Gastrocnemius medialis (tissue), 4 donors: ENCODE measurements at regions not wholly inside any gene's neighbourhood (a gene's known extent, or its start where the extent isn't known, plus 50 kb on each side); places are given as distances from the start of the nearest gene placed in this dataset.

Experiments used
- ATAC-seq, 2 donors: fragments of 150-250 bp; one replicate each; pipeline ENCODE4 v1.9.1; 2016
- DNase-seq, 2 donors: peaks; one replicate each; pipeline ENCODE4 v3.0.0-alpha.2; 2019
- H3K27ac ChIP-seq, 4 donors: fragments of 200-600 bp; sonication (generic); 1 replicate in 1 of 4; 2 replicates in 3 of 4; pipeline ENCODE4 v1.5.1; 2016 to 2018; ENCODE audit warnings: mild to moderate bottlenecking in 2 of 4, moderate library complexity in 1 of 4
- H3K27me3 ChIP-seq, 3 donors: fragments of 200-600 bp; sonication (generic) in 2 of 3; 1 replicate in 1 of 3; 2 replicates in 2 of 3; pipeline versions ENCODE4 v1.5.1 to v1.6.0; 2016 to 2019; ENCODE audit warnings: mild to moderate bottlenecking in 1 of 3, moderate library complexity in 1 of 3
- H3K36me3 ChIP-seq, 2 donors: fragments of 200-600 bp; sonication (generic) in 1 of 2; one replicate each; pipeline ENCODE4 v1.5.1; 2017 to 2018
- H3K4me1 ChIP-seq, 2 donors: fragments of 200-600 bp; sonication (generic) in 1 of 2; one replicate each; pipeline ENCODE4 v1.5.1; 2016 to 2017; ENCODE audit warnings: mild to moderate bottlenecking in 2 of 2
- H3K4me3 ChIP-seq, 4 donors: fragments of 200-600 bp; sonication (generic) in 3 of 4; 1 replicate in 1 of 4; 2 replicates in 3 of 4; pipeline ENCODE4 v1.5.1; 2016 to 2019; ENCODE audit warnings: mild to moderate bottlenecking in 2 of 4
- H3K9me3 ChIP-seq, 3 donors: fragments of 200-600 bp; sonication (generic) in 2 of 3; 1 replicate in 1 of 3; 2 replicates in 2 of 3; pipeline ENCODE4 v1.5.1; 2016 to 2019
- POLR2A ChIP-seq, 2 donors: fragments of 450-650 bp; IDR thresholded peaks; one replicate each; pipeline ENCODE4 v1.6.1; 2017; ENCODE audit warnings: antibody characterized with exemption in 2 of 2, mild to moderate bottlenecking in 2 of 2, moderate library complexity in 2 of 2
- in situ Hi-C, 4 donors: fragments of 200-750 bp; cut with MboI; loops; one replicate each; pipeline versions ENCODE4 v1.15.0 to v1.8.0; 2017; ENCODE audit warnings: low sequenced_read_pairs in 4 of 4
- intact Hi-C: fragments of 100-400 bp; cut with DNase I; formaldehyde crosslinking; loops from one replicate; pipeline ENCODE4 v1.15.1; 2023; ENCODE audit warnings: low total_unique reads
- TF ChIP-seq, protein P1 (sequence below), 5 experiments: fragments of 450-650 bp in 3 of 5; fragments of 200-600 bp in 2 of 5; sonication (generic) in 2 of 5; IDR thresholded peaks in 4 of 5; conservative IDR thresholded peaks in 1 of 5; 1 replicate in 4 of 5; 2 replicates in 1 of 5; pipeline ENCODE4 v1.5.1; 2016 to 2019; ENCODE audit warnings: antibody characterized with exemption in 5 of 5, mild to moderate bottlenecking in 3 of 5, moderate library complexity in 3 of 5

DNA sequence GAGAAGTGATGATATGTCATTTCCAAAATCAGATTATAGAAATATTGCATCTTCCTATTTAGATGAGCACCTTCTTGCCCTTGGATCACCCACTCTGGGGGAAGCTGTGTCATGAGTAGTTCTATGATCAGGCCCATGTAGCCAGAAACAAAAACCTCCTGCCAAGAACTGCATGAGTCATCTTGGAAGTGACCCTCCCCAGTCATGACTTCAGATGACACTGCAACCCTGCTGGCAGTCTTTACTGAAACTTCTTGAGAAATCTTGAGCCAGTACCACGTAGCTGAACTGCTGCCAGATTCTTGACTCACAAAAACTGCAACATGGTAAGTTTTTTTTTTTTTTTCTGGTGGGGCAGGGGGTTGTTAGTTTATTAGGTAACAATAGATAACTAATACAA is 439.6 kb upstream of the PTGER4 start:
- Histone ChIP-seq H3K27ac (no peak overlapping the region), H3K9me3 (no peaks in the 10 kb centered on the region), H3K4me1 (no peaks in the 10 kb centered on the region), H3K36me3 (no peaks in the 10 kb centered on the region), H3K27me3 (no peaks in the 10 kb centered on the region), H3K4me3 (no peak overlapping the region)
- DNase-seq (no peak), ATAC-seq (no peak)
- TF ChIP-seq POLR2A (IDR thresholded peaks at IDR 0.05): no peak
- TF ChIP-seq, protein P1, sequence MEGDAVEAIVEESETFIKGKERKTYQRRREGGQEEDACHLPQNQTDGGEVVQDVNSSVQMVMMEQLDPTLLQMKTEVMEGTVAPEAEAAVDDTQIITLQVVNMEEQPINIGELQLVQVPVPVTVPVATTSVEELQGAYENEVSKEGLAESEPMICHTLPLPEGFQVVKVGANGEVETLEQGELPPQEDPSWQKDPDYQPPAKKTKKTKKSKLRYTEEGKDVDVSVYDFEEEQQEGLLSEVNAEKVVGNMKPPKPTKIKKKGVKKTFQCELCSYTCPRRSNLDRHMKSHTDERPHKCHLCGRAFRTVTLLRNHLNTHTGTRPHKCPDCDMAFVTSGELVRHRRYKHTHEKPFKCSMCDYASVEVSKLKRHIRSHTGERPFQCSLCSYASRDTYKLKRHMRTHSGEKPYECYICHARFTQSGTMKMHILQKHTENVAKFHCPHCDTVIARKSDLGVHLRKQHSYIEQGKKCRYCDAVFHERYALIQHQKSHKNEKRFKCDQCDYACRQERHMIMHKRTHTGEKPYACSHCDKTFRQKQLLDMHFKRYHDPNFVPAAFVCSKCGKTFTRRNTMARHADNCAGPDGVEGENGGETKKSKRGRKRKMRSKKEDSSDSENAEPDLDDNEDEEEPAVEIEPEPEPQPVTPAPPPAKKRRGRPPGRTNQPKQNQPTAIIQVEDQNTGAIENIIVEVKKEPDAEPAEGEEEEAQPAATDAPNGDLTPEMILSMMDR (IDR thresholded peaks at IDR 0.05 in 4 of 5, conservative IDR thresholded peaks at IDR 0.05 in 1 of 5): no peak
- in situ Hi-C loops (no loop called here), intact Hi-C loops (no loop called here)

DNA sequence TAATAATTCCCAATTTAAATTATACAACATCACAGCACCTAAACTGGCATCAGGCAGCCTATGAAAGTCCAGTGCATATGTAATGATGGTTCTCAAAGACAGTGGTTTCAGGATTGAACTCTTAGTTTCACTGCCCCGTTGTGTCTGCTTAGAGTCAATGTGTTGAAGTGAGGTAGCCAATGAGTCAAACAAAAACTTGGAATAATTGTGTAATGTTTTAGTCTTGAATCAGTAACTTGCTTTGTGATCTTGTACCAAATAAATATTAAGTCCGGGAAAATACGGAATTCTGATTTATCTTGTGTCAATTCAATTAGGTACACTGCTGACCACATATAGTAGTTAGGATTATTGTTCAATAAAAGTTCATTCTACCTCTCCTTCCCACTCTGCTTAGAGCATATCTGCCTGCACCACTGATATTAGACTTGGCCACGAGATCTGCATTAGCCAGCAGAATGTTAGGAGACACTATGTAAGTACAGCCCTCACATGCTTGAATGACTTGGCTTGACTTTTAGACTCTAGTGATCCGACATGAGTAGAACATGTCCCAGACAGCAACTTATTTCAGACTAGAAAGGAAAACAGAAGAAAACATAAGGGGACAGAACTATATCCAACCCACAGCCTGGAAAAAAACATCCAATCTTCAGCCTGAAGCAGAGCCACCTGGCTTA is 441.5 kb upstream of the PTGER4 start:
- H3K9me3 ChIP-seq: no peaks in the 10 kb centered on the region
- H3K36me3 ChIP-seq: no peaks in the 10 kb centered on the region
- no peak for DNase-seq
- no peak for TF ChIP-seq POLR2A (IDR thresholded peaks at IDR 0.05)
- TF ChIP-seq, protein P1 (IDR thresholded peaks at IDR 0.05 in 4 of 5, conservative IDR thresholded peaks at IDR 0.05 in 1 of 5): no peak
- no peak for ATAC-seq
- no peaks in the 10 kb centered on the region for H3K4me1 ChIP-seq
- no peak overlapping the region for H3K27ac ChIP-seq
- intact Hi-C loops: no loop called here
- no peaks in the 10 kb centered on the region for H3K27me3 ChIP-seq
- in situ Hi-C loops: no loop called here
- H3K4me3 ChIP-seq: no peak overlapping the region

DNA sequence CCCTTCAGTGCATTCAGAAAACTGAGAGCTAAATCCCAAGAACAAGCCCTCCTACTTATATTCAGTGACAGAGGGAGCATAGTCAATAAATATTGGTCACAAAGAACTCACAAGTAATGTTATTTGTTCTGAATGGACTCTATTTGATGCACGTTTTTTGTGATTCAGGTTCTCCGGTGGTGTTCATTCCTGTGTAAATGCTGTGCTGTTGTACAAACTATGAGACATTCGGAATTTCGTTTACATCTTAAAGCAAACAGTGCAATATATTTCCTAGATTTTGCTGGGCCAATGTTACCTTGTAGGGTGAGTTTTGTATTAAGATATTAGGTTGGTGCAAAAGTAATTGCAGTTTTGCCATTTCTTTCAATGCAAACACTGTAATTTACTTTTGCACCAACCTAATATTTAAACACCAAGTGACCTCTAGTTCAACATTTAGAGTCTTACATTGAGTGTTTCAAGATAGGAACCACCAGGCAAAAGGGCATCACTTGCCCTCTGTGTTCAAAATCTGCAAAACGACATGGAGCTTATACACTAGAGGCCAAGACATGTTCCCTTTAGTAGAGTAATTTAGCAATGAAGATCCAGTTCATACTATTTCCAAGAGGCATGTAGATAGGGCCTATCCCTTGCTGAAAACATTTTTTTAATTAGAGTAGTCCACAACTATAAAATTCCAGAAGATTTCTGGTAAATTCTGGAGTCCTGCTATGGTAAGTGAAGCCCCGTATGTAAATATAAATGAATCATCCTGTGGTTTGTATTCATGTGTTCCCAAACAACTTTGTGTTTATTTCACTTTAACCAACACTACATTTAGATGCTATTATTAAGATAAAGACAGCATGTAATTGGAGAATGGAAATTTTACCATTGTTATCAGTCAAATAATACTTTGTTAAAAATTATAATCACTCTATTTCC is 444.0 kb upstream of the PTGER4 start:
- no peaks in the 10 kb centered on the region for H3K27me3 ChIP-seq
- H3K4me1 ChIP-seq: no peaks in the 10 kb centered on the region
- no peak overlapping the region for H3K27ac ChIP-seq
- H3K4me3 ChIP-seq: no peak overlapping the region
- H3K9me3 ChIP-seq: no peaks in the 10 kb centered on the region
- intact Hi-C loops: no loop called here
- DNase-seq (no peak), ATAC-seq (no peak)
- in situ Hi-C loops: no loop called here
- no peaks in the 10 kb centered on the region for H3K36me3 ChIP-seq
- no peak for TF ChIP-seq POLR2A (IDR thresholded peaks at IDR 0.05)
- TF ChIP-seq, protein P1 (IDR thresholded peaks at IDR 0.05 in 4 of 5, conservative IDR thresholded peaks at IDR 0.05 in 1 of 5): no peak

DNA sequence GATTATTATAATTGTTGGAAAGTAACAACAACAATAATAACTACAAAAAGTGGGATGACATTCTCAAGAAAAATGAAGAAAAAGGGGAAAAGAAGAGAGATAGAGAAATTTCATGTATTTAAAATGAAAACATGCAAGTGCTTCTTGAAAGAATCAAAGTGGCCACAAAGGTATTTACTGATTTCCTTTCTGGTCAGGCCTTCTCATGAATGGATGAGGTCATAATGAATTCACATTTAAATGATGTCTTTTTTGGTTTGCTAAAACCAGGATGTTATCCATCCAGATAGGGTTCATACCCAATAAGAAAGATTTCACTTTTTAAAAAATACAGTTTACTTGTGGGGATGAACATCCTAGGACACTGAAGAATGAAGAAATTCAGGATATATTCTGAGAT is 446.4 kb upstream of the PTGER4 start:
- no peaks in the 10 kb centered on the region for H3K27me3 ChIP-seq
- no peak overlapping the region for H3K27ac ChIP-seq
- ATAC-seq (no peak), DNase-seq (no peak)
- H3K4me3 ChIP-seq: no peak overlapping the region
- in situ Hi-C loops (no loop called here), intact Hi-C loops (no loop called here)
- no peaks in the 10 kb centered on the region for H3K36me3 ChIP-seq
- no peaks in the 10 kb centered on the region for H3K9me3 ChIP-seq
- TF ChIP-seq, protein P1 (IDR thresholded peaks at IDR 0.05 in 4 of 5, conservative IDR thresholded peaks at IDR 0.05 in 1 of 5): no peak
- TF ChIP-seq POLR2A (IDR thresholded peaks at IDR 0.05): no peak
- H3K4me1 ChIP-seq: no peaks in the 10 kb centered on the region
